DOHH2 (cell line): ENCODE measurements at regions not wholly inside any gene's neighbourhood (a gene's known extent, or its start where the extent isn't known, plus 50 kb on each side); places are given as distances from the start of the nearest gene placed in this dataset.

Experiments used
- H3F3A ChIP-seq: fragments of 200-600 bp; sonication (generic), shearing (Covaris generic); 2 replicates; pipeline ENCODE4 v1.6.0; 2016; ENCODE audit warnings: antibody characterized with exemption, mild to moderate bottlenecking; ENCODE audit not compliant: control insufficient read depth, insufficient read depth
- H3K27ac ChIP-seq: fragments of 200-600 bp; sonication (generic); 2 replicates; pipeline ENCODE4 v1.5.1; 2014; ENCODE audit warnings: low read depth, mild to moderate bottlenecking, low read length, moderate library complexity
- H3K27me3 ChIP-seq: fragments of 200-600 bp; sonication (generic); 2 replicates; pipeline ENCODE4 v1.6.1; 2014; ENCODE audit warnings: mild to moderate bottlenecking, low read length, mixed read lengths; ENCODE audit not compliant: control insufficient read depth
- H3K36me3 ChIP-seq: fragments of 200-600 bp; sonication (generic); 2 replicates; pipeline ENCODE4 v1.6.1; 2014; ENCODE audit warnings: mild to moderate bottlenecking, low read length, moderate library complexity, mixed read lengths; ENCODE audit not compliant: control insufficient read depth
- H3K4me1 ChIP-seq: fragments of 200-600 bp; sonication (generic); 2 replicates; pipeline ENCODE4 v1.6.1; 2014; ENCODE audit warnings: mild to moderate bottlenecking, low read length, mixed read lengths; ENCODE audit not compliant: control insufficient read depth
- H3K4me2 ChIP-seq: fragments of 200-600 bp; sonication (generic); 2 replicates; pipeline ENCODE4 v1.6.0; 2014; ENCODE audit warnings: mild to moderate bottlenecking, low read length, moderate library complexity
- H3K4me3 ChIP-seq: fragments of 200-600 bp; sonication (generic); 2 replicates; pipeline ENCODE4 v1.5.1; 2014; ENCODE audit warnings: mild to moderate bottlenecking, low read length, mixed read lengths
- H3K79me2 ChIP-seq: fragments of 200-600 bp; sonication (generic); 2 replicates; pipeline ENCODE4 v1.6.1; 2014; ENCODE audit warnings: mild to moderate bottlenecking, low read length, mixed read lengths; ENCODE audit not compliant: control insufficient read depth
- H3K9me2 ChIP-seq: fragments of 200-600 bp; sonication (generic); replicated peaks from 2 replicates; pipeline ENCODE4 v1.6.1; 2014; ENCODE audit warnings: mild to moderate bottlenecking, low read length, mixed read lengths; ENCODE audit not compliant: control insufficient read depth
- H3K9me3 ChIP-seq: fragments of 200-600 bp; sonication (generic); 2 replicates; pipeline ENCODE4 v1.6.1; 2014; ENCODE audit warnings: antibody characterized with exemption, low read length, mixed read lengths; ENCODE audit not compliant: control insufficient read depth, insufficient read depth
- H4K20me1 ChIP-seq: fragments of 200-600 bp; sonication (generic); 2 replicates; pipeline ENCODE4 v1.6.0; 2014; ENCODE audit warnings: low read depth, mild to moderate bottlenecking, antibody characterized with exemption, low read length, moderate library complexity; ENCODE audit not compliant: control insufficient read depth, insufficient read depth
- EZH2phosphoT487 ChIP-seq: fragments of 200-600 bp; sonication (generic); IDR thresholded peaks from 2 replicates; pipeline ENCODE4 v1.6.1; 2017; ENCODE audit warnings: borderline replicate concordance, mild to moderate bottlenecking, antibody characterized with exemption, low read length, moderate library complexity, mixed read lengths
- TF ChIP-seq, protein P1 (sequence below): fragments of 200-600 bp; sonication (generic); IDR thresholded peaks from one replicate; pipeline ENCODE4 v1.5.1; 2014; ENCODE audit warnings: antibody characterized with exemption, mild to moderate bottlenecking, low read depth, low read length; ENCODE audit not compliant: poor library complexity, severe bottlenecking

DNA sequence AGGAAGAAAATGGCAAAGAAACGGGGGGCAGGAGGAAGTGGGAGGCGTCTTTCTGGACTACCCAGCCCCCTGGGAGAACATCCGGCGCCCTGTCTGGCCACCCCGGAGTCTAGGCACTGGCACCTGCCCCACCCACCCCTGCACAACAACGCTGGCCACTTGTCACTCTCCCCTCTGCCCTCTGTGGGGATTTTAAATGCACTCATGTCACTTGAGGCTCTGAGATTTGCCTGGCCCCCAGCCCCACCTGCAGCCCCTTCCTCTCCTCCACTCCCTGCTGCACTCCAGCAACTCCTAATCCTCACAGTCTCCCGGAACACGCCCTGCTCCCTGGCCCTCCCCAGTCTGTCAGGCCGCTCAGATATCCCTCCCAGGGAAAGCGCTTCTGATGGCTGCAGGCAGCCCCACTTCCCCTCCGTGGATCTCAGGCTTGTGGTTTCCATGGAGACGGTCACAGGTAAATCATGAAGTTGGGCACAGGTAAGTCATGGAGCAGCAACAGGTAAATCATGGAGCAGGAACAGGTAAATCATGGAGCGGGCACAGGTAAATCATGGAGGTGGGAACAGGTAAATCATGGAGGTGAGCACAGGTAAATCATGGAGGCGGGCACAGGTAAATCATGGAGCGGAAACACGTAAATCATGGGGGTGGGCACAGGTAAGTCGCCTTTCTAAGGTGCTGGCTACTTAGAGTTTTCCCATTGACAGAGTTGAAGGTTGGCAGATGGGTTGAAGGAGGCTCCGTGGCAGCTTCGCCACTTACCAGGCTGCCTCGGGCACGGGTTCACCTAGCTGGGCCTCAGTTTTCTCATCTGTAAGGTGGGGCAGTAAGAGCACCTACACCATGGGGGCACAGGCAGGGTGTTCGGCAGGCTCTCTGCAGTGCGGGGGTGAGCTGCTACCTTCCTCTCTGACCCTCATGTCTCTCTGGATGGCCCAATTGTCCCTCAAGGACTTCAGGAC, 79.0 kb upstream of the SHISAL1 start:
- Histone ChIP-seq H3K36me3 (no peaks in the 10 kb centered on the region), H3K4me3 (no peak overlapping the region), H3K4me1 (no peaks in the 10 kb centered on the region), H3K79me2 (no peaks in the 10 kb centered on the region), H3K9me2 (no peaks in the 10 kb centered on the region), H3K27me3 (no peaks in the 10 kb centered on the region), H3K4me2 (no peak overlapping the region), H4K20me1 (no peaks in the 10 kb centered on the region), H3F3A (no peaks in the 10 kb centered on the region), H3K27ac (no peak overlapping the region), H3K9me3 (no peaks in the 10 kb centered on the region)
- TF ChIP-seq, protein P1, sequence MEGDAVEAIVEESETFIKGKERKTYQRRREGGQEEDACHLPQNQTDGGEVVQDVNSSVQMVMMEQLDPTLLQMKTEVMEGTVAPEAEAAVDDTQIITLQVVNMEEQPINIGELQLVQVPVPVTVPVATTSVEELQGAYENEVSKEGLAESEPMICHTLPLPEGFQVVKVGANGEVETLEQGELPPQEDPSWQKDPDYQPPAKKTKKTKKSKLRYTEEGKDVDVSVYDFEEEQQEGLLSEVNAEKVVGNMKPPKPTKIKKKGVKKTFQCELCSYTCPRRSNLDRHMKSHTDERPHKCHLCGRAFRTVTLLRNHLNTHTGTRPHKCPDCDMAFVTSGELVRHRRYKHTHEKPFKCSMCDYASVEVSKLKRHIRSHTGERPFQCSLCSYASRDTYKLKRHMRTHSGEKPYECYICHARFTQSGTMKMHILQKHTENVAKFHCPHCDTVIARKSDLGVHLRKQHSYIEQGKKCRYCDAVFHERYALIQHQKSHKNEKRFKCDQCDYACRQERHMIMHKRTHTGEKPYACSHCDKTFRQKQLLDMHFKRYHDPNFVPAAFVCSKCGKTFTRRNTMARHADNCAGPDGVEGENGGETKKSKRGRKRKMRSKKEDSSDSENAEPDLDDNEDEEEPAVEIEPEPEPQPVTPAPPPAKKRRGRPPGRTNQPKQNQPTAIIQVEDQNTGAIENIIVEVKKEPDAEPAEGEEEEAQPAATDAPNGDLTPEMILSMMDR: no peak
- TF ChIP-seq EZH2phosphoT487: no peak

- no peak overlapping the region for H3K27ac ChIP-seq
- H3K9me2 ChIP-seq: no peaks in the 10 kb centered on the region
- H3K27me3 ChIP-seq: no peaks in the 10 kb centered on the region
- no peaks in the 10 kb centered on the region for H3K36me3 ChIP-seq
- H3F3A ChIP-seq: no peaks in the 10 kb centered on the region
- no peaks in the 10 kb centered on the region for H3K9me3 ChIP-seq
- no peaks in the 10 kb centered on the region for H3K4me1 ChIP-seq
- H4K20me1 ChIP-seq: no peaks in the 10 kb centered on the region
- no peak overlapping the region for H3K4me3 ChIP-seq
- H3K79me2 ChIP-seq: no peaks in the 10 kb centered on the region
- no peak overlapping the region for H3K4me2 ChIP-seq
- TF ChIP-seq EZH2phosphoT487: no peak
- TF ChIP-seq, protein P1: no peak
Observed at GRCh38 chr22:44391015-44391414, 78.3 kb upstream of the SHISAL1 start.

- TF ChIP-seq, protein P1: no peak
- Histone ChIP-seq H3K79me2 (no peaks in the 10 kb centered on the region), H3K27me3 (no peaks in the 10 kb centered on the region), H3K9me2 (no peaks in the 10 kb centered on the region), H3K4me3 (no peak overlapping the region), H3K4me1 (no peaks in the 10 kb centered on the region), H3K9me3 (no peaks in the 10 kb centered on the region), H3K36me3 (no peaks in the 10 kb centered on the region), H3K4me2 (no peak overlapping the region), H4K20me1 (no peaks in the 10 kb centered on the region), H3F3A (no peaks in the 10 kb centered on the region), H3K27ac (no peak overlapping the region)
Observed at GRCh38 chr22:44390613-44390970, 77.8 kb upstream of the SHISAL1 start.
